Muscle layer of colon (tissue), 2 donors: ENCODE measurements at regions not wholly inside any gene's neighbourhood (a gene's known extent, or its start where the extent isn't known, plus 50 kb on each side); places are given as distances from the start of the nearest gene placed in this dataset.
"Not testable (repeated sequence)": the region's sequence is repeated elsewhere in the genome, so short reads cannot be mapped to it uniquely, and the experiment has no call there.

Source experiments
- H3K27ac ChIP-seq: one replicate; pipeline ENCODE4 v1.7.0; 2013; ENCODE audit warnings: low read depth, mild to moderate bottlenecking, low read length, moderate library complexity
- H3K27me3 ChIP-seq, 2 donors: one replicate each; pipeline ENCODE4 v1.7.0; 2013; ENCODE audit warnings: low read length in 2 of 2, mild to moderate bottlenecking in 2 of 2; ENCODE audit not compliant: insufficient read depth in 2 of 2, control insufficient read depth in 1 of 2
- H3K36me3 ChIP-seq: one replicate; pipeline ENCODE4 v1.7.0; 2013; ENCODE audit warnings: mild to moderate bottlenecking, low read length; ENCODE audit not compliant: insufficient read depth
- H3K4me1 ChIP-seq: one replicate; pipeline ENCODE4 v1.7.0; 2013; ENCODE audit warnings: mild to moderate bottlenecking, low read length; ENCODE audit not compliant: insufficient read depth
- H3K4me3 ChIP-seq, 2 donors: one replicate each; pipeline ENCODE4 v1.7.0; 2013; ENCODE audit warnings: low read length in 2 of 2, low read depth in 1 of 2, mild to moderate bottlenecking in 1 of 2, moderate library complexity in 1 of 2
- H3K9ac ChIP-seq: one replicate; pipeline ENCODE4 v1.7.0; 2013; ENCODE audit warnings: low read length
- H3K9me3 ChIP-seq: one replicate; pipeline ENCODE4 v1.7.0; 2013; ENCODE audit warnings: mild to moderate bottlenecking, low read length
- donor health status: abdominal sarcoma.
- donor health status: Adenocarcinoma of cecum.

DNA sequence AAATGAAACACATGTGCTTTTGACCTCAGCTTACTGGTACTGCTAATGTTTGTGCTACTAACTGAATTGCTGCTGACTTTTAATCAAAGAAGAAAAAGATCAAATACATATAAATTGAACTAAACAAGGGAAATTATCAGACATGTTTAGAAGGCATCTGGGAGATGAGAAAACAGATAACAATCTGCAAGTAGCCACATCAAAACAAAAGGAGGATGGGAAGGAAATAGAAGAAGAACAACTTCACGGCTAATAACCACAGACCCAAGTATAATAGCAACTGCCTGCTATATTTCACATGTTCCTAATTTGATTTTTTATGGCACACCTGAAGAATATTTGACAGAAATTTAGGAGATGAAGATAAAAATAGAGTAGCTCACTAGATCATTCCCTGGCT is 542.6 kb upstream of the SYT4 start:
- no peak overlapping the region for H3K4me3 ChIP-seq
- no peak overlapping the region for H3K27ac ChIP-seq
- no peaks in the 10 kb centered on the region for H3K36me3 ChIP-seq
- H3K9me3 ChIP-seq: no peaks in the 10 kb centered on the region
- no peak overlapping the region for H3K9ac ChIP-seq
- H3K4me1 ChIP-seq: no peaks in the 10 kb centered on the region
- H3K27me3 ChIP-seq: no peaks in the 10 kb centered on the region

DNA sequence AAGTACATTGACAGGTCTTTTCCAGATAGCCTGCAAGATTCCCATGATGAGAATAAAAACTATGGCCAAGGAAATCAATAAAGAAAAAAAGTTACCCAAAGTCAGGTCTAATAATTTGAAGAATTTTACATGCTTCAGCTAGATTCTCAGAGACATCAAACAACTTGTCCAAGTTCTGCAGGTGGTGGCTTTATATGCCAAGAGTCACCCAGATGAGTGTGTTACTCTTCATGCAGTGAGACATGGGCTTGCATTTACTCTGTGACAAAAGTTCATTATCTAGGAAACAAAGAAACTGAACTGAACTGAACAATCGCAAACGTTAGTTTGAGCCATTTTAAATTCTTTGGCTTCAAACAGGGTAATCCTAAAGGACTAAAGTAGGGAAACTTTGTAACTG is 548.5 kb upstream of the SYT4 start:
- Histone ChIP-seq H3K27me3 (no peaks in the 10 kb centered on the region), H3K9me3 (no peaks in the 10 kb centered on the region), H3K9ac (no peak overlapping the region), H3K27ac (no peak overlapping the region), H3K4me3 (no peak overlapping the region), H3K4me1 (no peaks in the 10 kb centered on the region), H3K36me3 (no peaks in the 10 kb centered on the region)

- H3K9ac ChIP-seq: no peak overlapping the region
- H3K4me3 ChIP-seq: no peak overlapping the region
- no peaks in the 10 kb centered on the region for H3K27me3 ChIP-seq
Measured at GRCh38 chr18:43826215-43826614, 548.9 kb upstream of the SYT4 start.

GRCh38 chr18:43827311-43827710 is 550.0 kb upstream of the SYT4 start:
- no peaks in the 10 kb centered on the region for H3K9me3 ChIP-seq
- H3K9ac ChIP-seq: no peak overlapping the region
- no peaks in the 10 kb centered on the region for H3K27me3 ChIP-seq
- no peaks in the 10 kb centered on the region for H3K4me1 ChIP-seq
- no peaks in the 10 kb centered on the region for H3K36me3 ChIP-seq
- no peak overlapping the region for H3K4me3 ChIP-seq
- H3K27ac ChIP-seq: no peak overlapping the region

More at GRCh38 chr18:43826215-43826614, 548.9 kb upstream of the SYT4 start:
- no peaks in the 10 kb centered on the region for H3K4me1 ChIP-seq
- H3K27ac ChIP-seq: no peak overlapping the region
- H3K9me3 ChIP-seq: no peaks in the 10 kb centered on the region
- H3K36me3 ChIP-seq: no peaks in the 10 kb centered on the region

DNA sequence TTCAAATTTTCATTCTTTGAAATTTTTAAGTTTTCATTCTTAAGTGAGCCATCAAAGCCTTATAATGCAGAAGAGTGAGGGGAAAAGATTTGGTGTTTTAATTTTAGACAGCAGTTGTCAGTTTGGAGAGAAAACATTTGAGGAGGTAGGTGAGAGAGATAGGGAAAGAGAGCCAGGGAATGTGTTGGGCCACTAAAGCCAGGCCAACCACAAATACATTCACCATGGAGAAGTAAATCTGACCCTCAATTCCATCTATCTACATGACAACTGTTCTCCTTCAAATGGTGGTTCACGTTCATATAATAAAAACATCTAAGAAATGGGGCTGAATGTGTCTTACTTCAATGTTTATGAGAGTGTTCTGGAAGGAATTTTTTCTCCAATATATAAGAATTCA is 553.0 kb upstream of the SYT4 start:
- no peaks in the 10 kb centered on the region for H3K36me3 ChIP-seq
- H3K9me3 ChIP-seq: no peaks in the 10 kb centered on the region
- no peaks in the 10 kb centered on the region for H3K27me3 ChIP-seq
- no peaks in the 10 kb centered on the region for H3K4me1 ChIP-seq
- no peak overlapping the region for H3K27ac ChIP-seq
- H3K9ac ChIP-seq: no peak overlapping the region
- no peak overlapping the region for H3K4me3 ChIP-seq

DNA sequence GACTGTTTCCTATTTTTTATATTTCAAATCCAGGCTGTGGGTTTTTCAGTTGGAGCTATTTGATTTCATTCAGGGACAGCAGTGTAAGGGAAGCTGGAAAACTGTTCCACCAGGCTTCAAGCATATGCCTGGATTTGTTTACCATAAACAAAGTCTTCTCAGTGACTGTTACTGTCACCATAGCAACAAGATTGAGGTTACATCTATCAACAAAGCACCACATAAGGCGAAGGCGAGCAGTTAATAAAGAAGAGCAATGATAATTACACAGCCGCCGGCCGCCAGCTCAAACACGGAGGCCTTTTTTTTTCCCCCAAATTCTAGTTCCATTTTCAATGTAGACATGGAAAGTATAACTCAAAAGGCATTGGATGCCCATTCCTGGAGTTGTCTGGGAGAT is 553.7 kb upstream of the SYT4 start:
- Histone ChIP-seq H3K36me3 (no peaks in the 10 kb centered on the region), H3K27ac (no peak overlapping the region), H3K9ac (no peak overlapping the region), H3K27me3 (no peaks in the 10 kb centered on the region), H3K9me3 (no peaks in the 10 kb centered on the region), H3K4me1 (no peaks in the 10 kb centered on the region), H3K4me3 (no peak overlapping the region)

DNA sequence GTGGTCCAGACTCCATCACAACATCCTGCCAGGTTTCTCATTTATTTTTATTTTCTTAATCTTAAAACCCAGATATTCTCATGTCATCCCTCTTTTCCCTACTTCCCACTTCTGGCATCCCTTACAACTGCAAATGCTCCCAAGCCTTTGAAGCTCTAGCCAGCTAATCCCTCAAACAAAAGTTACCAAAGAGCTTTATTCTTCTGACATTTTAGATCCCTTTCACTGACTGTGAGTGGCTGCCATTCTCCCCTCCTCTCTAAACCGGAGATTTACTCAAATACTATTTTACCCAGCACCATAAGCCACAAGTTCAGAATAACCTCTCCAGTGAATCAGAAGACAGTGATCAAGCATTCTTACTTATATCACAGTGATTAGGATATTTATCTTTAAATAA is 569.0 kb upstream of the SYT4 start:
- H3K36me3 ChIP-seq: no peaks in the 10 kb centered on the region

DNA sequence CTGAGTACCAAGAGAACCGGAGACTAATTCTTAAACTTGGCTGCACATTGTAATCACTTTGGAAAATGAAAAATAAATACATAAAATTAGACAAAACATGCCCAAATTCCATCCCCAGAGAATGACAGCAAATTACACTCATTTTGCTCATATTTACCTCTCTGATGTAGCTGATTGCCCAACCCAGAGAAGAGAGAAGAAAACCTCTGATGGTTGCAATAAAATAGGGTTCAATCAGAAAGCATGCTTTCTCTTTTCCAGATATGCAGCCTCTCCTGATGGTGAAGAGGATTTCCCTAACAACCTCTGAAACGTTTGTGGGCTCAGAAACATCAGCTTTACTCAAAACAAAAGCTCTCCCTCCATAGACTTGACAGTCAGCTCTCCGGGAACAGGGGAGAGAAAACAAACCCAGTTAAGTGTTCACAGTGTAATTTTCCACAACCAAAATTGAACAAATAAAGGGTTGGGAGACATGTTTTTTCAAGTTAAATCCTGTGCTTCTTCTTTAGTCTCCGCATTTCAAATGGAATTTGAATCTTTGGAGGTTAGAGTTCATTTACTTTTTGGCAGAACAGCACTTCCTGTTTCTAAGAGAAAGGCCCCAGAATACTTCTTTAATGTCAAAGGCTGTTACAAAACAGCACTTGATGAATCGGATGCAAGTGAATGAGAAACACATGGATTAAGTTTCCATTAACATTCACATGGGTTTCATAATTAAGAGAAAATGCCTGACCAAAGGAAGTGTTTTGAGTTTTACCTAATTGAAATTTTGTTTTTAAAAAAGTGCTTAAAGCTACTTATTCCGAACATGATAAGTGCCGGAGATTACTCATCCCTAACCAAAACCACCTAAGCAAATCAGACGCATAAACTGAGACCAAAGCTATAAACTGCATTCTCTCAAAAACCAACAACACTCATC is 570.1 kb upstream of the SYT4 start:
- H3K27me3 ChIP-seq: no peaks in the 10 kb centered on the region
- H3K36me3 ChIP-seq: no peaks in the 10 kb centered on the region
- no peak overlapping the region for H3K27ac ChIP-seq
- no peaks in the 10 kb centered on the region for H3K4me1 ChIP-seq
- no peak overlapping the region for H3K4me3 ChIP-seq
- no peaks in the 10 kb centered on the region for H3K9me3 ChIP-seq
- H3K9ac ChIP-seq: no peak overlapping the region

More for the DNA sequence above, 569.0 kb upstream of the SYT4 start:
- Histone ChIP-seq H3K9me3 (no peaks in the 10 kb centered on the region), H3K9ac (no peak overlapping the region), H3K27ac (no peak overlapping the region), H3K4me1 (no peaks in the 10 kb centered on the region), H3K4me3 (no peak overlapping the region), H3K27me3 (no peaks in the 10 kb centered on the region)

GRCh38 chr18:43849831-43850230 is 572.5 kb upstream of the SYT4 start:
- not testable (repeated sequence) for H3K36me3 ChIP-seq, H3K27ac ChIP-seq, H3K27me3 ChIP-seq, H3K9me3 ChIP-seq, H3K4me3 ChIP-seq, H3K4me1 ChIP-seq, H3K9ac ChIP-seq

- H3K27me3 ChIP-seq: no peaks in the 10 kb centered on the region
- no peaks in the 10 kb centered on the region for H3K9me3 ChIP-seq
- H3K36me3 ChIP-seq: no peaks in the 10 kb centered on the region
- no peak overlapping the region for H3K9ac ChIP-seq
- H3K4me1 ChIP-seq: no peaks in the 10 kb centered on the region
- H3K27ac ChIP-seq: no peak overlapping the region
- H3K4me3 ChIP-seq: no peak overlapping the region
Measured at GRCh38 chr18:43855376-43855775, 578.1 kb upstream of the SYT4 start.

DNA sequence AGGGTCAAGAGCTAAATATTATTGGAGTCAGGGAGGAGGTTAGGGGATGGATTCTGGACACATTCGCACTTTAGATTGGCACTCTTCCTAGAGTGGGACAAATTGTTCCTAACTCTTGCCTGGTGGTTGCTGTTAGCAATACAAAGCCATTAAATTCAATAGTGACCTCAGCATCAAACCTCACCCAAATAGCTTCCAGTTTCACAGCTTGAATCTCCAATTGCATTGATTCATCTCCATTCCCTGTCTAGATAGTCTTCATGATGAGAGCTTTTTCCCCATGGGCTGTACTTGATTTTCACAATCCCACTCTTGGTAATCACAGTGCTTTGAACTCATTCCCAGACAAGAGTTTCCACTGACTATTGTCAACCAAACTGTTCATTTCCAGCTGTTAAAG is 585.9 kb upstream of the SYT4 start:
- no peak overlapping the region for H3K27ac ChIP-seq
- H3K27me3 ChIP-seq: no peaks in the 10 kb centered on the region
- no peaks in the 10 kb centered on the region for H3K36me3 ChIP-seq
- H3K9me3 ChIP-seq: no peaks in the 10 kb centered on the region
- H3K4me3 ChIP-seq: no peak overlapping the region
- H3K9ac ChIP-seq: no peak overlapping the region
- H3K4me1 ChIP-seq: no peaks in the 10 kb centered on the region

DNA sequence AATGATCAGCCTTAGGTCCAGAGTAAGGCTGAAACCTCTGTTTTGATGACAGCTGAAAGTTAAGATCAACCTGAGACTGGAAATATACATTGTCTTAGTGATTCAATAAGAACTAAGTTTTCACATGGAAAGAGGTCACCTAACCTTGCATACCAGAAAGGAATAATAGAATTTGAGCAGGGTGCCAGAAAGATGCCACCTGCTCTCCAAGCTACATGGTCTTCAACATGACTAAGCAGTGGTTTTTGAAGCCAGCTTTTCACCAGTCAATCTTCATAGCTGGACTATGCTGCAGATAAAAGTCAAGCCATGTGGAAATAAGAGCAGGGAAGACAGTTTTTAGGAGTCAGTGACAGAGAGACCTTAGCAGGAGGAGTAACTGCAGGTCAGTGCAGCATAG is 589.4 kb upstream of the SYT4 start:
- no peak overlapping the region for H3K9ac ChIP-seq
- H3K27me3 ChIP-seq: no peaks in the 10 kb centered on the region
- no peaks in the 10 kb centered on the region for H3K36me3 ChIP-seq
- H3K9me3 ChIP-seq: no peaks in the 10 kb centered on the region
- H3K4me3 ChIP-seq: no peak overlapping the region
- H3K27ac ChIP-seq: no peak overlapping the region
- H3K4me1 ChIP-seq: no peaks in the 10 kb centered on the region
